GM23338 (cell line): ENCODE measurements at regions not wholly inside any gene's neighbourhood (a gene's known extent, or its start where the extent isn't known, plus 50 kb on each side); places are given as distances from the start of the nearest gene placed in this dataset.
"Not testable (repeated sequence)": the region's sequence is repeated elsewhere in the genome, so short reads cannot be mapped to it uniquely, and the experiment has no call there.

Experiments
- CREB1 ChIP-seq: fragments of 250-450 bp; sonication (Bioruptor Pico); IDR thresholded peaks from 2 replicates; pipeline ENCODE4 v1.5.0; 2020; ENCODE audit warnings: low read depth, mild to moderate bottlenecking, moderate library complexity
- CTCF ChIP-seq, 2 experiments: fragments of 200-600 bp in 1 of 2; sonication (generic) in 1 of 2; conservative IDR thresholded peaks; 2 replicates each; pipeline versions ENCODE4 v1.5.1 to v1.6.1; 2016 to 2017; ENCODE audit warnings: antibody characterized with exemption in 2 of 2, low read depth in 2 of 2, mild to moderate bottlenecking in 2 of 2, moderate library complexity in 1 of 2
- ETS1 ChIP-seq: IDR thresholded peaks from 2 replicates; pipeline ENCODE4 v1.6.1; 2016; ENCODE audit warnings: antibody characterized with exemption
- EZH2 ChIP-seq: fragments of 200-600 bp; sonication (generic); IDR thresholded peaks from one replicate; pipeline ENCODE4 v1.8.0; 2017; ENCODE audit warnings: antibody characterized with exemption, mild to moderate bottlenecking, low read depth; ENCODE audit not compliant: unreplicated experiment
- EZH2phosphoT487 ChIP-seq: fragments of 200-600 bp; sonication (generic); IDR thresholded peaks from one replicate; pipeline ENCODE4 v1.8.1; 2018; ENCODE audit warnings: antibody characterized with exemption; ENCODE audit not compliant: unreplicated experiment
- JUNB ChIP-seq: IDR thresholded peaks from one replicate; pipeline ENCODE4 v1.6.1; 2016; ENCODE audit warnings: antibody characterized with exemption; ENCODE audit not compliant: unreplicated experiment
- NANOG ChIP-seq: IDR thresholded peaks from 2 replicates; pipeline ENCODE4 v1.6.1; 2016; ENCODE audit warnings: antibody characterized with exemption, borderline replicate concordance
- POLR2AphosphoS5 ChIP-seq: IDR thresholded peaks from 2 replicates; pipeline ENCODE4 v1.6.1; 2016; ENCODE audit warnings: antibody characterized with exemption, low read depth
- REST ChIP-seq: IDR thresholded peaks from one replicate; pipeline ENCODE4 v1.6.1; 2018; ENCODE audit warnings: antibody characterized with exemption; ENCODE audit not compliant: unreplicated experiment
- STAT1 ChIP-seq: IDR thresholded peaks from one replicate; pipeline ENCODE4 v1.6.1; 2016; ENCODE audit warnings: antibody characterized with exemption; ENCODE audit not compliant: unreplicated experiment
- ZNF114 ChIP-seq: fragments of 250-450 bp; sonication (Bioruptor Pico); IDR thresholded peaks from 2 replicates; pipeline ENCODE4 v1.5.0; 2020; ENCODE audit warnings: mild to moderate bottlenecking, moderate library complexity
- ZNF462 ChIP-seq: fragments of 250-450 bp; sonication (Bioruptor Pico); IDR thresholded peaks from 2 replicates; pipeline ENCODE4 v1.5.0; 2020; ENCODE audit warnings: mild to moderate bottlenecking, moderate library complexity

GRCh38 chr15:31224661-31225060 lies 102.0 kb upstream of the KLF13 start:
- not testable (repeated sequence) for TF ChIP-seq CREB1 (CRISPR knock-in tag); CTCF (conservative IDR thresholded peaks at IDR 0.05; ENCODE audit: low read depth in 2 of 2); JUNB; EZH2; POLR2AphosphoS5; EZH2phosphoT487; NANOG; REST; ZNF462 (CRISPR knock-in tag); STAT1; ETS1; ZNF114
